Lower leg skin (tissue), 3 donors: ENCODE measurements at regions not wholly inside any gene's neighbourhood (a gene's known extent, or its start where the extent isn't known, plus 50 kb on each side); places are given as distances from the start of the nearest gene placed in this dataset.

ENCODE experiments used
- POLR2A ChIP-seq, 2 donors: fragments of 450-650 bp; IDR thresholded peaks; one replicate each; pipeline ENCODE4 v1.6.1; 2016 to 2017; ENCODE audit warnings: antibody characterized with exemption in 2 of 2, mild to moderate bottlenecking in 1 of 2, moderate library complexity in 1 of 2
- TF ChIP-seq, protein P1 (sequence below), 3 donors: fragments of 450-650 bp; IDR thresholded peaks; one replicate each; pipeline ENCODE4 v1.5.1; 2016; ENCODE audit warnings: antibody characterized with exemption in 3 of 3, mild to moderate bottlenecking in 3 of 3, moderate library complexity in 2 of 3

DNA sequence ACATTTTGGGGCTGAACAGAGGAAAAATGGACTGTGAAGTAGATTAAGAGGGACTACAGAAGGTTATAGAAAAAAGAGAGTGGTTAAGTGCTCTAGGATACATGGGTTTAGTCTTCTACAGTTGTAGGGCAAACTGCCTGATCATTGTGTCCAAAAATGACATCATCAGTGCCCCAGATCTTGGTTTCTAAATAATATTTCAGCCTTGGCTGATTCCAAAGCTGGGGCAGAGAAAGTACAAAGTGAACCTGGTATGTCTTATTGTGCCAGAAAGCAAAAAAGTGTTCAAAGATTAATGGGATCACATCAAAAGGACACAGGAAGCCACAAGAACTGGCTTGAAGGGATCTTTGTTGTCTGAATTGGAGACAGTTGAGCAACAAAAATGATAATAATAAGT is 97.1 kb upstream of the ZNF521 start:
- TF ChIP-seq, protein P1, sequence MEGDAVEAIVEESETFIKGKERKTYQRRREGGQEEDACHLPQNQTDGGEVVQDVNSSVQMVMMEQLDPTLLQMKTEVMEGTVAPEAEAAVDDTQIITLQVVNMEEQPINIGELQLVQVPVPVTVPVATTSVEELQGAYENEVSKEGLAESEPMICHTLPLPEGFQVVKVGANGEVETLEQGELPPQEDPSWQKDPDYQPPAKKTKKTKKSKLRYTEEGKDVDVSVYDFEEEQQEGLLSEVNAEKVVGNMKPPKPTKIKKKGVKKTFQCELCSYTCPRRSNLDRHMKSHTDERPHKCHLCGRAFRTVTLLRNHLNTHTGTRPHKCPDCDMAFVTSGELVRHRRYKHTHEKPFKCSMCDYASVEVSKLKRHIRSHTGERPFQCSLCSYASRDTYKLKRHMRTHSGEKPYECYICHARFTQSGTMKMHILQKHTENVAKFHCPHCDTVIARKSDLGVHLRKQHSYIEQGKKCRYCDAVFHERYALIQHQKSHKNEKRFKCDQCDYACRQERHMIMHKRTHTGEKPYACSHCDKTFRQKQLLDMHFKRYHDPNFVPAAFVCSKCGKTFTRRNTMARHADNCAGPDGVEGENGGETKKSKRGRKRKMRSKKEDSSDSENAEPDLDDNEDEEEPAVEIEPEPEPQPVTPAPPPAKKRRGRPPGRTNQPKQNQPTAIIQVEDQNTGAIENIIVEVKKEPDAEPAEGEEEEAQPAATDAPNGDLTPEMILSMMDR (IDR thresholded peaks at IDR 0.05): no peak
- no peak for TF ChIP-seq POLR2A (IDR thresholded peaks at IDR 0.05)
